Central memory CD8-positive, alpha-beta T cell (primary cell): ENCODE measurements at regions not wholly inside any gene's neighbourhood (a gene's known extent, or its start where the extent isn't known, plus 50 kb on each side); places are given as distances from the start of the nearest gene placed in this dataset.
"Not testable (repeated sequence)": the region's sequence is repeated elsewhere in the genome, so short reads cannot be mapped to it uniquely, and the experiment has no call there.

Source experiments
- ATAC-seq: fragments of 150-1000 bp; cut with Tn5 transposase; replicated peaks from 2 replicates; pipeline ENCODE4 v1.10.0; 2022; ENCODE audit warnings: mild to moderate bottlenecking, moderate FRiP score, moderate number of reproducible peaks; ENCODE audit not compliant: poor library complexity, severe bottlenecking; ENCODE audit errors: extremely low read depth
- DNase-seq, 2 donors: peaks; one replicate each; pipeline ENCODE4 v3.0.0; 2021; ENCODE audit warnings: low spot score in 2 of 2
- H3K27ac Mint-ChIP-seq: one replicate; pipeline ENCODE4 v1.8.0; 2022; ENCODE audit warnings: low read depth, mild to moderate bottlenecking, moderate library complexity, mixed read lengths
- H3K27me3 Mint-ChIP-seq: one replicate; pipeline ENCODE4 v1.8.0; 2022; ENCODE audit warnings: mixed read lengths
- H3K36me3 Mint-ChIP-seq: one replicate; pipeline ENCODE4 v1.8.0; 2022; ENCODE audit warnings: mild to moderate bottlenecking, moderate library complexity, mixed read lengths; ENCODE audit not compliant: insufficient read depth
- H3K4me1 Mint-ChIP-seq: one replicate; pipeline ENCODE4 v1.8.0; 2022; ENCODE audit warnings: mixed read lengths
- H3K4me3 Mint-ChIP-seq: one replicate; pipeline ENCODE4 v1.8.0; 2022; ENCODE audit warnings: mild to moderate bottlenecking, moderate library complexity, mixed read lengths
- H3K9me3 Mint-ChIP-seq: one replicate; pipeline ENCODE4 v1.8.0; 2022; ENCODE audit warnings: mixed read lengths

DNA sequence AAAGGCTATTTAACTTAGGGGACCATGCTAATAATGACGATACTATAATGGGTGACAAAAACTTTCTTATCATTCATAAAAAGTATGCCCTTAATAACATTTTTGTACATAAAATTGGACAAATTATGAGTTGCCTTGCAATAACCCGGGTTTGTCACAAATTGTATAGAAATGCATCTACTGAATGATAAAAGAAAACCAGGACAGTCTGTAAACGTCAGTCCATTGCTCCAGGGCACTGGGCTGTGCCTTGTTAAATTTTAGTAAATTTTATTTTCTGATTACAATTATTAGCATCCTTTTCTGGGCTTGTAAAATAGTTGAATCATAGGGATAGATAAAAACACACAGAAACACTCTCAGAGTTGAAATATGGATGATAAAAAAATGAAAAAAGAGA is 778.3 kb downstream of the RAPGEF2 start:
- ATAC-seq (no peak), DNase-seq (no peak)
- Mint-ChIP-seq H3K36me3 (no peaks in the 10 kb centered on the region), H3K27ac (no peak overlapping the region), H3K27me3 (no peaks in the 10 kb centered on the region), H3K9me3 (peaks cover 18% of the 10 kb centered on the region), H3K4me1 (no peaks in the 10 kb centered on the region), H3K4me3 (no peak overlapping the region)

DNA sequence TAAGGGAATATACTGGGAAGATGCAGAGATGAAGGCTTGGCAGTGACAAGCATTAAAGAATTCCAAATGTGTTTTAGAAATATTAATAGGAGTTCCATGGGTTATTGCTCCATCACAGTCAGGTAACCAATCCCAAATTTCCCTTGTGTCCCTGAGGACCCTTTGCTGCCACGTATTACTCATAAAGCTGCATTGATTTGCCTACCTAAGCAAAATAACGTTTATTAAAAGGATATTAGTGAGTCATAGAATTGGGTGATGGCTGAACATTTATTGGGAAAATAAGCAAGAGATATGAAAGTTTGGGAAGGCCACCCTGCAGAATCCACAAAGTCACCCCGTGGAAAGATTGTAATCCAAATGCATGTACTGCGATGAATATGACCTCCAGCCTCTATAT is 782.1 kb downstream of the RAPGEF2 start:
- Mint-ChIP-seq H3K4me1 (no peaks in the 10 kb centered on the region), H3K36me3 (no peaks in the 10 kb centered on the region), H3K9me3 (peaks cover 5% of the 10 kb centered on the region), H3K27ac (no peak overlapping the region), H3K4me3 (no peak overlapping the region), H3K27me3 (no peaks in the 10 kb centered on the region)
- no peak for DNase-seq
- no peak for ATAC-seq

DNA sequence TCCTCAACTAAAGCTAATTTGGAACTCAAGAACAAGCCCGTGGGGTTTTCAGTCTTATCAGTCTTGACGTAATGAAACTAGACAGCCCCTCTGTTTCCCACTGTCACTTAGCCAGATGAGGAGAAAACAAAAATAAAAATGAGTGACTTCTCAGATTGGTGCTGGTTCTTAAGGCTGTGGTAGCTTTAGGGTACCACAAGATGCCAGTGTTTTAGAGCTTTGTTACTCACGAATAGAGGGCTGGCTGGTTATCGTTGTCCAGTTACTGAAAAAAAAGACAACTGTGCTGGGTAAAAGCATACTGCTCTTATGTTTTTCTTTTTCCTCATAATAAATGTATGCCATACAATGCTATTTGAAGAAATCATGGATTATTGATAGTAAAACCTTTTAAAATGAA is 796.7 kb downstream of the RAPGEF2 start:
- H3K36me3 Mint-ChIP-seq = no peaks in the 10 kb centered on the region
- DNase-seq (no peak), ATAC-seq (no peak)
- H3K27me3 Mint-ChIP-seq = no peaks in the 10 kb centered on the region
- peaks cover 10% of the 10 kb centered on the region for H3K9me3 Mint-ChIP-seq
- H3K27ac Mint-ChIP-seq = no peak overlapping the region
- H3K4me1 Mint-ChIP-seq = no peaks in the 10 kb centered on the region
- H3K4me3 Mint-ChIP-seq = no peak overlapping the region

DNA sequence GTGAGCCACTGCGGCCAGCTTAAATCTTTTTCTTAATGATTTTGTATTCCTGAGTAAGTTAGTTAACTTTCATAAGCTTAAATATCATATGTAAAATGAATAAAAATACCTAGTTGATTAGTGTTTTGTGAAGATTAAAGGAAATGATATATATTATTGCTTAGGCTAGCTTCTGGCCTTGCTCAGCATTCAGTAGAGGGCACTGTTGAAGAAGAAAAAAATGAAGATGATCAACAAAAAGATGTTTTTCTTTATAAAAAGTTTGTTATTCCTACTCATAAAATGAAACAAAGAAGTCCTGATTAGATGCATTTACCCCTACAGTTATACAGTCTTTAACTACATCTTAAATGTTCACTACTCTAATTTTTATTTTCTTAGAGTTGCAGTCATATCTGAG is 797.7 kb downstream of the RAPGEF2 start:
- no peak overlapping the region for H3K27ac Mint-ChIP-seq
- no peak for ATAC-seq

DNA sequence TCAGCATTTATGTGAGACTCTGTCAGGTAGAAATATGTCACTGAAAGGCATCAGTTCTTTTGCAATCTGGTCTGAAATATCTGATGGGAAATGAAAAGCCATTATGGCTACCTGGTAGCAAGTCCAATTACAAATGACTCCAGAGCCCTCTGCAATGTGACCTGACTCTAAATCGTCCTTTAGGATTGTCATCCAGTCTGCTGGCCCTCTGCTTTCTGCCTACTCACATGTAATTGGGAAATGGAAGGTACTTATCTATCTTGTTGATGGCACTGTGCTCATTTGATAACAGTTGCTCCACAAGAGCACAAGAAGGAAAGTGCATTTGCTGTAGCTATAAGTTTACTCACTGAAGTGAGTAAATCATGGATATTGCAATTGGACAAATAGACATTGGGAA is 799.8 kb downstream of the RAPGEF2 start:
- H3K27ac Mint-ChIP-seq = no peak overlapping the region
- DNase-seq (no peak), ATAC-seq (no peak)
- H3K27me3 Mint-ChIP-seq = no peaks in the 10 kb centered on the region
- H3K9me3 Mint-ChIP-seq = peaks cover 14% of the 10 kb centered on the region
- no peaks in the 10 kb centered on the region for H3K36me3 Mint-ChIP-seq
- H3K4me1 Mint-ChIP-seq = no peaks in the 10 kb centered on the region
- H3K4me3 Mint-ChIP-seq = no peak overlapping the region

More for the DNA sequence above, 797.7 kb downstream of the RAPGEF2 start:
- no peak for DNase-seq
- Mint-ChIP-seq H3K9me3 (peaks cover 10% of the 10 kb centered on the region), H3K4me3 (no peak overlapping the region), H3K36me3 (no peaks in the 10 kb centered on the region), H3K27me3 (no peaks in the 10 kb centered on the region), H3K4me1 (no peaks in the 10 kb centered on the region)

DNA sequence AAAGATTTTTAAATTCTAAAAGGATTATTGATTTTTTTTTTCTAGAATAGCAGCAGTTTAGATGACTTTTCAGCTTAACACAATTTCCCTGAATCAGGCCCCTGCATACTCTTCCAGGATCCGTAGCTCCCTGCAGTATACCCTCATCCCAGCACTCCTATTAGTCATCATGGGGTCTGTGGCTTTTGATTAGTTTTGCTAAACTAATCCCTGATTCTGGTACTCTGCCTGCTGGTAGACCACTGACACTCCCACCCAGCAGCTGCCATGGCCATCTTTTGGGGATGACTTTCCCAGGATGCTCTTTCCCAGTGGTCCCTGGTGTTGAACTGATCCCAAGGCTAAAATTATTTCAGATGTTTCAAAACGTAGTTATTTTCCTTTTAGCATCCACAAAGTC is 802.0 kb downstream of the RAPGEF2 start:
- H3K27ac Mint-ChIP-seq = no peak overlapping the region
- no peaks in the 10 kb centered on the region for H3K36me3 Mint-ChIP-seq
- H3K4me3 Mint-ChIP-seq = no peak overlapping the region
- no peaks in the 10 kb centered on the region for H3K27me3 Mint-ChIP-seq
- no peaks in the 10 kb centered on the region for H3K4me1 Mint-ChIP-seq
- no peak for ATAC-seq
- DNase-seq = no peak
- peaks cover 20% of the 10 kb centered on the region for H3K9me3 Mint-ChIP-seq

DNA sequence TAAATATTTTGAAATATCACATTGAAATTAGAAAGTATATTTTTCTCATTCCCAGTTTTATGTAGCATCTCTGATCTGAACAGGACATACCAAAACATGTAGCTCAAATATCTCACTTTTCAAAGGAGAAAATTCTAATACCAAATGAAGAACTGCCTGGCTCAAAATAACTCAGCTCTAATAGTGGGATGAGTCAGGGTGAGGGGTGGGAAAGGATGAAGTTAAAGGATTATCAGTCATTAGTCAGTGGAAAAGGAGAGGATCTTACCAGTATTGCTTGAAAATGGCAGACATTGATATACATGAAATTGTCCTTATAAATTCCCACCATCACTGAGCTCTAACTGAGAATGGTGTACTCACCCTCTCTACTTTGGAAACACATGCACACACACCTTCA is 803.2 kb downstream of the RAPGEF2 start:
- no peaks in the 10 kb centered on the region for H3K4me1 Mint-ChIP-seq
- DNase-seq = no peak
- H3K36me3 Mint-ChIP-seq = no peaks in the 10 kb centered on the region
- no peak overlapping the region for H3K4me3 Mint-ChIP-seq
- ATAC-seq = no peak
- no peak overlapping the region for H3K27ac Mint-ChIP-seq
- H3K9me3 Mint-ChIP-seq = peaks cover 26% of the 10 kb centered on the region
- no peaks in the 10 kb centered on the region for H3K27me3 Mint-ChIP-seq

DNA sequence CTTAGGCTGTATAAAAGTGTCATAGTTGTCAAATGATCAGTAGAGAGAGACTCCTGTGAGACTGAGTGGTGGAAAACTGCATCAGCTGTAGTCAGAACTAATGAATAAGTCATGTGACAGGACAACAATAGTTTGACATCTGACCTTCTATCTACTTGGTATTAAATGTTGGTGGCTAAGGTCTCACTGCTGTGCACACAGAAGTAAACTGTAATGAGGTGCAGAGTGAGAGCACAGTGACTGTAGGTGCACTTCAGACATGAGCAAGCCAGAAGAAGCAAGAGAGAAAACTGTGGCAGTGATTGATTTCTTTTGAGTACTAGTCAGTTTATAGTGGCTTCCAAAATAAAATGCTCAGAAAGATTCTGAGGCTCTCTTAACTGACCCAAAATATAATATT is 803.6 kb downstream of the RAPGEF2 start:
- DNase-seq (no peak), ATAC-seq (no peak)
- no peak overlapping the region for H3K27ac Mint-ChIP-seq
- H3K27me3 Mint-ChIP-seq = no peaks in the 10 kb centered on the region
- peaks cover 28% of the 10 kb centered on the region for H3K9me3 Mint-ChIP-seq
- no peaks in the 10 kb centered on the region for H3K4me1 Mint-ChIP-seq
- H3K4me3 Mint-ChIP-seq = no peak overlapping the region
- H3K36me3 Mint-ChIP-seq = no peaks in the 10 kb centered on the region

DNA sequence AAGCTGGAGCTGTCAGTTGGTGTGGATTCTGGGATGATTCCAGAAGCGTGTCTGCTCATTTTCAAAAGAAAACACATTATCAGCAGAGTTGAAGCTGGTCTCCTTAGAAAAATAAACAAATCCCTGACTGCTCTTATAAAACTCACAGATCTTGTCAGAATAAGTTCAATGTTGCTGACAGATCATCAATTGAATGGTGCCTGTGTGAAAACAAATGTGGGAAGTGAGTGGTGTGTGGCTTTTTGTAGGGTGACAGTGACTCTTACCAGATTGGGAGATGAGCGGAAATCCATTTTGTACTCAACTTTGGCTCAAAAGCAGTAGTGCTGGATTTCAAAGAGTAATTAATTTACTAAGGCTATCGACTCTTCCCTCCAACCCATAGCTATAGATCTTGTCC is 807.8 kb downstream of the RAPGEF2 start:
- Mint-ChIP-seq H3K4me1 (no peaks in the 10 kb centered on the region), H3K4me3 (no peak overlapping the region), H3K36me3 (no peaks in the 10 kb centered on the region), H3K27me3 (no peaks in the 10 kb centered on the region), H3K9me3 (peaks cover 36% of the 10 kb centered on the region), H3K27ac (no peak overlapping the region)
- no peak for ATAC-seq
- DNase-seq = no peak

DNA sequence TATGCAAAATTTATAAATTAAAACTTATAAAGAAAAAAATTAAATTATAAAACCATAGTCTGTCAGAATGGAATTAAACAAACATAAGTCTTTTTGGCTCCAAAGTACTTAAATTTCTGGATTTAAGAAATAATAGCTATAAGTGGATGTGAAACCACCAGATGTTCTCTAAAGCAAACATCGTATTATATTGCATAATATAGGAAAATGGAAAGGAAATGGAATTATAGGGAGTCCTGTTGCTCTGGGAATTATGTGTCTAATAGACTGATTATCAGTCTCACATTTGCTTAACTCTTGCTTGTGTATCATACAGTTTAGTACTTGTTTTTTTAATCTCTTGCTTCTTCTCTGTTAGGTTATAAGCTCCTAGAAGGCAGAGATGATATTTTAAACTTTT is 819.2 kb downstream of the RAPGEF2 start:
- no peak overlapping the region for H3K4me3 Mint-ChIP-seq

DNA sequence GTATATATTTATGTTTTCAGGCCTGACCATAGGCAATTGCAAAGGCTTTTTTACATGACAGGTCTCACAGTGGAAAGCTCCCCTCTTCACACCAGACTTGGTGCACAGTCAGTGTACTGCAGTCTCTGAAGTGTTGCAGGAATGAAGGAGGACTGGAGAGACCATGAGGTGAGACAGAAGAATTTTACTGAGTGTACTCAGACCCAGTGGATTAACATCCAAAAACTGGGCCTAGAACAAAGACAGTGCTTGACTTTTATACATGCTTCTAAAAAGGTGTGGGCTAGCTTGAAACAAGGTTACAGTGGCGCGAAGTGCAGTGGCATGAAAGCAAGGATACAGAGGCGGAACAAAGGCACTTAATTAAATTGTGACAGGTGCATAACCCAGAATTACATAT is 822.9 kb downstream of the RAPGEF2 start:
- Mint-ChIP-seq H3K9me3 (peaks cover 19% of the 10 kb centered on the region), H3K4me3 (no peak overlapping the region), H3K27ac (no peak overlapping the region), H3K36me3 (no peaks in the 10 kb centered on the region), H3K27me3 (no peaks in the 10 kb centered on the region), H3K4me1 (no peaks in the 10 kb centered on the region)
- ATAC-seq (no peak), DNase-seq (no peak)

More for the DNA sequence above, 819.2 kb downstream of the RAPGEF2 start:
- Mint-ChIP-seq H3K36me3 (no peaks in the 10 kb centered on the region), H3K27me3 (no peaks in the 10 kb centered on the region), H3K9me3 (peaks cover 23% of the 10 kb centered on the region), H3K27ac (no peak overlapping the region), H3K4me1 (no peaks in the 10 kb centered on the region)
- DNase-seq (no peak), ATAC-seq (no peak)

DNA sequence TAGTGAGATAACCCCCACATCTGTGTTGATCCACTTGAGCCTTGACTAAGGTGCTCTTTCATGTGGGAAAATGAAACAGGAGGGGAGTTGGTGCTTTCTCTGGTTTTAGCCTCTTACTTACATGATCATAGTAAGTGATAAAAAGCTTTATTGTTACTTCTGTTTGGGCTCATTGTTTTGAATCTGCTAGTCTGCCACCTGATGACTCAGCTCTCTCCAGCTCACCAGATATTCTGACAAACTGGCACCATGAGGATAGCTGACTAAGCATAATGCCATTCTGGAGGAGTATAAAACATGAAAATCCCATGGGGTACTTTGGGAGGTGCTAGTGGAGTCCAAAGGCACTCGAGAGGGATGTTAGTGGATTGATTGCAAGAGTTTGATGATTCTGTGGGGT is 824.0 kb downstream of the RAPGEF2 start:
- Mint-ChIP-seq H3K27me3 (no peaks in the 10 kb centered on the region), H3K4me3 (no peak overlapping the region), H3K27ac (no peak overlapping the region), H3K36me3 (no peaks in the 10 kb centered on the region), H3K9me3 (peaks cover 23% of the 10 kb centered on the region), H3K4me1 (no peaks in the 10 kb centered on the region)
- ATAC-seq (no peak), DNase-seq (no peak)

DNA sequence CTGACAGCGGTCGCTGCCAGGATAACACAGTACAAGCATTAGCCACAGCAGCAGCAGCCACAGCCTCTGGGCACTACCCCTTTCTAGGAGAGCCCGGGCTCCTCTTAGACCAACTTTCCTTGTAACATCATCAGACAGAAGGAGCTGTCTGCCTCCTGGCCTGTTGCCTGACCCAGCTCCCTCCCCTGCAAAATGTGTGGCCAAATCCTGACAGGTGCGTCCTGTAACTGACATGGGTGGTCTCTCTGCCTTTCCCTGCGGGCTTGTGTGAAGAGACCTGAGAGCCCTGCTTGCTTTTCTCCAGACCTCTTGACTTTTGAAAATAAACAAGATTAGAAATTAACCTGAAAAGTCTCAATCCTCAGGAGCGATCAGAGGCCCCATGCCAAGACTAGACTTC is 824.9 kb downstream of the RAPGEF2 start:
- peaks cover 27% of the 10 kb centered on the region for H3K9me3 Mint-ChIP-seq
- H3K27ac Mint-ChIP-seq = no peak overlapping the region
- ATAC-seq = no peak
- no peak for DNase-seq
- no peaks in the 10 kb centered on the region for H3K27me3 Mint-ChIP-seq
- H3K4me3 Mint-ChIP-seq = no peak overlapping the region
- no peaks in the 10 kb centered on the region for H3K4me1 Mint-ChIP-seq
- no peaks in the 10 kb centered on the region for H3K36me3 Mint-ChIP-seq

DNA sequence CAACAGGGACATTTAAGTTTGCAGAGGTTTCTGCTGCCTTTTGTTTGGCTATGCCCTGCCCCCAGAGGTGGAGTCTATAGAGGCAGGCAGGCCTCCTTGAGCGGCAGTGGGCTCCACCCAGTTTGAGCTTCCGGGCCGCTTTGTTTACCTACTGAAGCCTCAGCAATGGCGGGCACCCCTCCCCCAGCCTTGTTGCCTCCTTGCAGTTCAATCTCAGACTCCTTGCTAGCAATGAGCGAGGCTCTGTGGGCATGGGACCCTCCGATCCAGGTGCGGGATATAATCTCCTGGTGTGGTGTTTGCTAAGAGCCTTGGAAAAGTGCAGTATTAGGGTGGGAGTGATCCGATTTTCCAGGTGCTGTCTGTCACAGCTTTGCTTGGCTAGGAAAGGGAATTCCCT is 831.7 kb downstream of the RAPGEF2 start:
- not testable (repeated sequence) for H3K27me3 Mint-ChIP-seq, H3K4me1 Mint-ChIP-seq, H3K27ac Mint-ChIP-seq, ATAC-seq, DNase-seq, H3K36me3 Mint-ChIP-seq, H3K4me3 Mint-ChIP-seq
- H3K9me3 Mint-ChIP-seq = peaks cover 22% of the 10 kb centered on the region
